ENCODE measurements at regions not wholly inside any gene's neighbourhood (a gene's known extent, or its start where the extent isn't known, plus 50 kb on each side); places are given as distances from the start of the nearest gene placed in this dataset.

- no peak for DNase-seq (ENCODE audit: low read depth in 4 of 4, low spot score in 1 of 4)
Measured at GRCh38 chr5:164335837-164336236, 830.4 kb downstream of the MAT2B start.

- DNase-seq (ENCODE audit: low read depth in 4 of 4, low spot score in 1 of 4), result no peak
Measured at GRCh38 chr5:164336276-164336675, 830.9 kb downstream of the MAT2B start.

GRCh38 chr5:164336906-164337305, 831.5 kb downstream of the MAT2B start:
- DNase-seq (ENCODE audit: low read depth in 4 of 4, low spot score in 1 of 4), result no peak

- no peak for DNase-seq (ENCODE audit: low read depth in 4 of 4, low spot score in 1 of 4)
Measured at GRCh38 chr5:164341056-164341619, 835.7 kb downstream of the MAT2B start.

- DNase-seq (ENCODE audit: low read depth in 4 of 4, low spot score in 1 of 4), result no peak
Measured at GRCh38 chr5:164345173-164345849, 839.9 kb downstream of the MAT2B start.

- DNase-seq (ENCODE audit: low read depth in 4 of 4, low spot score in 1 of 4), result no peak
Measured at GRCh38 chr5:164345853-164346252, 840.4 kb downstream of the MAT2B start.

GRCh38 chr5:164346785-164347630, 841.6 kb downstream of the MAT2B start:
- DNase-seq (ENCODE audit: low read depth in 4 of 4, low spot score in 1 of 4), result no peak

GRCh38 chr5:164350236-164350635, 844.8 kb downstream of the MAT2B start:
- no peak for DNase-seq (ENCODE audit: low read depth in 4 of 4, low spot score in 1 of 4)

GRCh38 chr5:164351245-164351834, 845.9 kb downstream of the MAT2B start:
- no peak for DNase-seq (ENCODE audit: low read depth in 4 of 4, low spot score in 1 of 4)

- DNase-seq (ENCODE audit: low read depth in 4 of 4, low spot score in 1 of 4), result no peak
Measured at GRCh38 chr5:164352695-164353094, 847.3 kb downstream of the MAT2B start.

- DNase-seq (ENCODE audit: low read depth in 4 of 4, low spot score in 1 of 4), result no peak
Measured at GRCh38 chr5:164353155-164353554, 847.7 kb downstream of the MAT2B start.

- no peak for DNase-seq (ENCODE audit: low read depth in 4 of 4, low spot score in 1 of 4)
Measured at GRCh38 chr5:164354139-164354751, 848.8 kb downstream of the MAT2B start.

- no peak for DNase-seq (ENCODE audit: low read depth in 4 of 4, low spot score in 1 of 4)
Measured at GRCh38 chr5:164355267-164355830, 849.9 kb downstream of the MAT2B start.

- DNase-seq (ENCODE audit: low read depth in 4 of 4, low spot score in 1 of 4), result no peak
Measured at GRCh38 chr5:164356790-164357189, 851.4 kb downstream of the MAT2B start.

GRCh38 chr5:164357395-164358033, 852.1 kb downstream of the MAT2B start:
- no peak for DNase-seq (ENCODE audit: low read depth in 4 of 4, low spot score in 1 of 4)

- DNase-seq (ENCODE audit: low read depth in 4 of 4, low spot score in 1 of 4), result no peak
Measured at GRCh38 chr5:164358531-164359259, 853.3 kb downstream of the MAT2B start.

- no peak for DNase-seq (ENCODE audit: low read depth in 4 of 4, low spot score in 1 of 4)
Measured at GRCh38 chr5:164359260-164360255, 854.1 kb downstream of the MAT2B start.

- no peak for DNase-seq (ENCODE audit: low read depth in 4 of 4, low spot score in 1 of 4)
Measured at GRCh38 chr5:164360589-164360988, 855.2 kb downstream of the MAT2B start.

- no peak for DNase-seq (ENCODE audit: low read depth in 4 of 4, low spot score in 1 of 4)
Measured at GRCh38 chr5:164361986-164362385, 856.6 kb downstream of the MAT2B start.
